Cardiac muscle cell (in vitro differentiated cells and primary cell): ENCODE measurements at regions not wholly inside any gene's neighbourhood (a gene's known extent, or its start where the extent isn't known, plus 50 kb on each side); places are given as distances from the start of the nearest gene placed in this dataset.

Source experiments
- DNase-seq, 2 donors: peaks; one replicate each; pipeline versions ENCODE4 v3.0.0 to v3.0.0-alpha.2; 2010 to 2017; ENCODE audit warnings: low read depth in 1 of 2, low spot score in 1 of 2
- H3K27ac ChIP-seq: fragments of 200-600 bp; sonication (generic); 2 replicates; pipeline ENCODE4 v1.5.1; 2016
- H3K27me3 ChIP-seq: fragments of 200-600 bp; sonication (generic); 2 replicates; pipeline ENCODE4 v1.6.0; 2016; ENCODE audit warnings: control low read depth
- H3K36me3 ChIP-seq: fragments of 200-600 bp; sonication (generic); 2 replicates; pipeline ENCODE4 v1.5.1; 2016; ENCODE audit warnings: control low read depth
- H3K4me1 ChIP-seq: fragments of 200-600 bp; sonication (generic); 2 replicates; pipeline ENCODE4 v1.8.1; 2017; ENCODE audit warnings: low read depth, mild to moderate bottlenecking, mixed run types
- H3K4me3 ChIP-seq: fragments of 200-600 bp; sonication (generic); 2 replicates; pipeline ENCODE4 v1.5.1; 2016; ENCODE audit warnings: mild to moderate bottlenecking
- H3K9me3 ChIP-seq: fragments of 200-600 bp; sonication (generic); 2 replicates; pipeline ENCODE4 v1.5.1; 2017; ENCODE audit warnings: low read depth, mild to moderate bottlenecking, control low read depth
- TF ChIP-seq, protein P1 (sequence below): IDR thresholded peaks from 2 replicates; pipeline ENCODE4 v1.5.1; 2012; ENCODE audit warnings: low read depth, mild to moderate bottlenecking, low read length

DNA sequence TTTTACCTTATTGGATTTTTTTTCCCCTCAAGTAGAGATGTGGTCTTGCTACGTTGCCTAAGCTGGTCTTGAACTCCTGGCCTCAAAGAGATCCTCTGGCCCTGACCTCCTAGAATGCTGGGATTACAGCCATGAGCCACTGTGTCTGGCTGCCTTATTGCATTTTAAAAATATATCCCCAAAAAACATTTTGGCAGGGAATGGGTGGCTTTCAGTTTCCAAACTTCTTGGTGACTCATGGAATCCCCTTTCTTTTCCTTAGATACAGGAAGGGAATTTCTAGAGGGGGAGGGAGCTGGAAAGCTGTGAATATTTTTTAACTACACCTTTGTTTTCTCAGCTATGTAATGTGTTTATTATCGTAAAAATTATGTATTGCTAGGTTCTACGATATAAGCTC lies 73.3 kb downstream of the SNRPE start:
- Histone ChIP-seq H3K9me3 (no peaks in the 10 kb centered on the region), H3K4me3 (no peak overlapping the region), H3K27ac (no peak overlapping the region), H3K4me1 (no peaks in the 10 kb centered on the region), H3K27me3 (peaks cover 6% of the 10 kb centered on the region), H3K36me3 (no peaks in the 10 kb centered on the region)
- TF ChIP-seq, protein P1, sequence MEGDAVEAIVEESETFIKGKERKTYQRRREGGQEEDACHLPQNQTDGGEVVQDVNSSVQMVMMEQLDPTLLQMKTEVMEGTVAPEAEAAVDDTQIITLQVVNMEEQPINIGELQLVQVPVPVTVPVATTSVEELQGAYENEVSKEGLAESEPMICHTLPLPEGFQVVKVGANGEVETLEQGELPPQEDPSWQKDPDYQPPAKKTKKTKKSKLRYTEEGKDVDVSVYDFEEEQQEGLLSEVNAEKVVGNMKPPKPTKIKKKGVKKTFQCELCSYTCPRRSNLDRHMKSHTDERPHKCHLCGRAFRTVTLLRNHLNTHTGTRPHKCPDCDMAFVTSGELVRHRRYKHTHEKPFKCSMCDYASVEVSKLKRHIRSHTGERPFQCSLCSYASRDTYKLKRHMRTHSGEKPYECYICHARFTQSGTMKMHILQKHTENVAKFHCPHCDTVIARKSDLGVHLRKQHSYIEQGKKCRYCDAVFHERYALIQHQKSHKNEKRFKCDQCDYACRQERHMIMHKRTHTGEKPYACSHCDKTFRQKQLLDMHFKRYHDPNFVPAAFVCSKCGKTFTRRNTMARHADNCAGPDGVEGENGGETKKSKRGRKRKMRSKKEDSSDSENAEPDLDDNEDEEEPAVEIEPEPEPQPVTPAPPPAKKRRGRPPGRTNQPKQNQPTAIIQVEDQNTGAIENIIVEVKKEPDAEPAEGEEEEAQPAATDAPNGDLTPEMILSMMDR = no peak
- DNase-seq = peak in 1 of 2 donors; percentile 40

DNA sequence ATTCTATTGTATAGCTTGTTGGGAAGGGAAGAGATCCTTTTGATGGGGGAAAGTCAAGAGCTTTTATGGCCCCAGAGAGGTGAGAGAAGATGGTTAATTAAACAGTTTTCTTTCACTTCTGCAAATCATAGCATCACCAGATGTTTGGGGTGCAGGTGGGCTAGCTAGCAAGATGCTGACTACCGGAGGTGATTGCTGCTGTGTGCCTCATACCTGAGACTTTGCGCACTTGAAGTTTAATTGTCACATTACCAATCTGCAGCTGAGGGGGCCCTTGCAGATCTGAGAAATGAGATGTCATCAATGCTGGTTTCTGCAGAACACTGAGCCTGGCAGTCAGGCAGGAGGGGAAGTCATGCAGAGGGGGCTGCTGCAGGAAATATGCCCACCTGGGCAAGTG lies 73.9 kb downstream of the SNRPE start:
- no peaks in the 10 kb centered on the region for H3K4me1 ChIP-seq
- H3K27ac ChIP-seq = no peak overlapping the region
- H3K36me3 ChIP-seq = no peaks in the 10 kb centered on the region
- no peak overlapping the region for H3K4me3 ChIP-seq
- peaks cover 6% of the 10 kb centered on the region for H3K27me3 ChIP-seq
- H3K9me3 ChIP-seq = no peaks in the 10 kb centered on the region
- DNase-seq = no peak
- TF ChIP-seq, protein P1 = no peak

- H3K27ac ChIP-seq = no peak overlapping the region
- H3K4me3 ChIP-seq = no peak overlapping the region
- H3K36me3 ChIP-seq = no peaks in the 10 kb centered on the region
- TF ChIP-seq, protein P1 = no peak
- no peaks in the 10 kb centered on the region for H3K9me3 ChIP-seq
- no peak for DNase-seq
- H3K27me3 ChIP-seq = peaks cover 6% of the 10 kb centered on the region
- no peaks in the 10 kb centered on the region for H3K4me1 ChIP-seq
Observed at GRCh38 chr1:203937678-203938330, 76.4 kb downstream of the SNRPE start.

DNA sequence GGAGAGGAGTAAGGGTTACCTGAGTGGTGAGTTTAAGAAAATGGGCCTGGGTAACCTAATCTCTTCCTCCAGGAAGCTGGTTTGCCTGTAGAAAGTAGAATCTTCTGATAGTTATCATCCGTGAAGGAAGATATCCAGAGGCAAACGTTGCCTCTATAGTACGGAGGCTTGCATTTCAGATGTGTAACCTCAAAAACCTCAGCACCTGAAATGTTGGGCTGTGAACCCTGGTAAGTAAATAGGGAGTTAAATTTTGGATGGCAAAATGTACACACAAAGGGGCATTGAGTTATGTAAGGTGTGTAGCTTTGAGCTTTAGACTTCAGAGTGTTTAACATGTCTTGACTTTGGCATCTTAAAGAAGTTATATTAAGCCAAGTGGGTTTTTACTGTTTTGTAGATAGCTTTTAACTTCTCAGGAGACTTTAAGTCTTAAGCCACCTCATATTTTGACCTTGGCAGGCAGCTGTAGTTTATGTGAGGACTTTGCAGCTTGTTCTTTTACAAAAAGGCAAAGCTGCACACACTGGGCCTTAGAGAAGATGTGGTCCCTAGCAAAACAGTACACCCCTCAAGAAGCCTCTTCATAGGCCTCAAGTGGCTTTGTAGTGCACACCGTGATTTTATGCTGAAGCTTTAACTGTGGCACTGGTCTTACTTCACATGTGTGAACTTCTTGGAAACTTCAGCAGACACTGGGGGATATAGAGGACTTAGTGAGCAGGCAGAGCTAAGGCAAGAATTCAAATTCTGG lies 83.4 kb downstream of the SNRPE start:
- H3K4me3 ChIP-seq = no peak overlapping the region
- no peak overlapping the region for H3K27ac ChIP-seq
- TF ChIP-seq, protein P1 = no peak

DNA sequence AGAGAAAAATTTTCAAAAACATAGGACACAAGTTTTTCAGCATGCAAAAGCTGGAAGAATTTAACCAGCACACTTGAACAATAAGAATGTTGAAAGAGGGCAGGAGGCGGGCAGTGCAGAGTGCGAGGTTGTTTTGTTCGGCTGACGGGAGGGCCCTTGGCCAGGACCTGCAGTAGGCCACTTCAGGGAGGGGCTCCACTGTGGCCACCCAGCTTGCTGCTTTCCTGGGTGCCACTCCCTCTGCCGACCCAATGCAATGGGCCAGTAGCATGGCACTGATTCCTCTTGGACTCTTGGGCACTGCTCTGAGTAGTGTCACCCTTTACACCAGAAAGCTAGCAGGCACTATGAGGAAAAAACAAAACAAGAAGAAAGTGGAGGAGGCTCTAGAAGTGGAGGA lies 92.9 kb downstream of the SNRPE start:
- no peaks in the 10 kb centered on the region for H3K9me3 ChIP-seq
- H3K36me3 ChIP-seq = no peaks in the 10 kb centered on the region
- DNase-seq = no peak
- no peak overlapping the region for H3K4me3 ChIP-seq
- H3K4me1 ChIP-seq = no peaks in the 10 kb centered on the region
- H3K27ac ChIP-seq = no peak overlapping the region
- TF ChIP-seq, protein P1 = no peak
- H3K27me3 ChIP-seq = no peaks in the 10 kb centered on the region

More for the DNA sequence above, 83.4 kb downstream of the SNRPE start:
- no peaks in the 10 kb centered on the region for H3K36me3 ChIP-seq
- no peaks in the 10 kb centered on the region for H3K27me3 ChIP-seq
- DNase-seq = peak in 1 of 2 donors; percentile 0
- H3K9me3 ChIP-seq = no peaks in the 10 kb centered on the region
- H3K4me1 ChIP-seq = no peaks in the 10 kb centered on the region
